DND-41 (cell line): ENCODE measurements at regions not wholly inside any gene's neighbourhood (a gene's known extent, or its start where the extent isn't known, plus 50 kb on each side); places are given as distances from the start of the nearest gene placed in this dataset.

Experiments
- CTCF ChIP-seq: IDR thresholded peaks from 2 replicates; pipeline ENCODE4 v1.5.1; 2012; ENCODE audit warnings: borderline replicate concordance, low read length, moderate library complexity, mild to moderate bottlenecking; ENCODE audit not compliant: poor library complexity, severe bottlenecking; ENCODE audit errors: extremely low read depth
- EZH2 ChIP-seq: IDR thresholded peaks from 3 replicates; pipeline ENCODE4 v1.6.1; 2012; ENCODE audit warnings: borderline replicate concordance, low read depth, mild to moderate bottlenecking, moderate library complexity, low read length, inconsistent platforms; ENCODE audit not compliant: severe bottlenecking

GRCh38 chr3:177946936-177947335 lies 589.3 kb upstream of the KCNMB2 start:
- TF ChIP-seq CTCF (no peak), EZH2 (no peak)
